Erythroblast (primary cell): ENCODE measurements at regions not wholly inside any gene's neighbourhood (a gene's known extent, or its start where the extent isn't known, plus 50 kb on each side); places are given as distances from the start of the nearest gene placed in this dataset.
"Not testable (repeated sequence)": the region's sequence is repeated elsewhere in the genome, so short reads cannot be mapped to it uniquely, and the experiment has no call there.

Experiments
- GATA1 ChIP-seq: IDR thresholded peaks from 2 replicates; pipeline ENCODE4 v1.6.1; 2011; ENCODE audit warnings: low read depth, mild to moderate bottlenecking, control low read depth, low read length, moderate library complexity
- POLR2A ChIP-seq: IDR thresholded peaks from 2 replicates; pipeline ENCODE4 v1.6.1; 2011; ENCODE audit warnings: mild to moderate bottlenecking, low read length

GRCh38 chr13:19072956-19073706, 108.5 kb downstream of the TUBA3C start:
- not testable (repeated sequence) for TF ChIP-seq POLR2A, GATA1
